Activated CD4-positive, alpha-beta T cell treated with anti-CD3 and anti-CD28 coated beads for 48 hours (primary cell): ENCODE measurements at regions not wholly inside any gene's neighbourhood (a gene's known extent, or its start where the extent isn't known, plus 50 kb on each side); places are given as distances from the start of the nearest gene placed in this dataset.
"Not testable (repeated sequence)": the region's sequence is repeated elsewhere in the genome, so short reads cannot be mapped to it uniquely, and the experiment has no call there.

ENCODE experiments used
- DNase-seq: peaks from one replicate; pipeline ENCODE4 v3.0.0-alpha.2; 2020

GRCh38 chr4:120290553-120290952 is 223.9 kb upstream of the MAD2L1 start:
- no peak for DNase-seq

DNA sequence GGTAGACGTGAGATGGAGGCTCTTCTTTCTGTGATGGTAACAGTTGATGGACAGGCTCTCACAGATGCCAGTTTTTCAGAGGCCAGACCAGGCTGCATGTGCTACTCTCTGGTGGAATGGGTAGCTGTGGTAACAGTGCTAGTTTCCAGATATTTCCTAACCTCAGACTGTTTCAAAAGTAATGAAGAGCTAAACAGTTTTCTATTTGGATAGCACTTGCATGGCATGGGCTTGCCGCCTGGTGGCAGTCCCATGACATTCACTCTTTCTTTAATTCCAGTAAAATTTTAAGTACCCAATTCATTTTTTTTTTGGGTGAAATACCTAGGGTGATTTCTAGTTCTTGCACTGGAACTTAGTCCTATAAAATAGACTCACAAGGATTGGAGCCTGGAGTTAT is 220.2 kb upstream of the MAD2L1 start:
- no peak for DNase-seq

- no peak for DNase-seq
These were observed 214.9 kb upstream of the MAD2L1 start for GRCh38 chr4:120281581-120281980.

GRCh38 chr4:120277391-120277790 is 210.7 kb upstream of the MAD2L1 start:
- no peak for DNase-seq

DNA sequence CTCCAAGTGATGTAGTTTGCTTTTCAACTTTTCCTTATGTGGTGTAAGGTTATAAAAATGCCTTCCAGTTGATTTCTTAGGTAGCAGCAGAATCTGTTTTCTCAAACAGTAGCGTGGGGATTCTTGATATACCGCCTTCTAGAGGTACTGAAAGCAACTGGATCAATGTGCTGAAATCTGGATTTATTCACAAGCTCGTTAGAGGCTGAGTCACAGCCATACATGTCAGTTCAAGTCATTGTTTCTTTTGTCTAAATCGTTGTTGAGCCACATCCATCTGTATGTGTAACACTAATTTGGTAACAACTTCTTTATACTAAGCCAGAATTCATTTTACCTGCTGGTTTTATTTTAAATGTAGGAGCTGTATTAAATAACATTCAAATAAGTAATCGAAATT is 200.0 kb upstream of the MAD2L1 start:
- DNase-seq, result no peak

DNA sequence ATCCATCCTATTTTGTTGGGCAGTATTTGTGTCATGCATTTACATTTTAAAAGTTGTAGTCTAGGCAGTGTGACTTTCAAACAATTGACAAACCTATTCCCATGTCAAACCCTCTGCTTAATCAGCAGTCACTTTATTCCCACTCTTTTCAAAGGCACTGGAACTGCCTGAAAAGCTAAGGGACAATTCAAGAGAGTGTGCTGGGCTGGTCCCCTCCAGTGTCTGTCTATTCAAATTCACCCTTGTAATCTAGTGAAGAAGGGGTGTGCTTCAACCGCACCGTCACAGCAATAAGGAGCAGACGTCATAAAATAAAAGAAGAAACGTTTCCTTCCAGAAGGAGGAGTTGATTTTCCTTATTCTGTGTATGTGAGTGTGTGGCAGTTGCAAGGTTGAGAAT is 197.0 kb upstream of the MAD2L1 start:
- no peak for DNase-seq

DNA sequence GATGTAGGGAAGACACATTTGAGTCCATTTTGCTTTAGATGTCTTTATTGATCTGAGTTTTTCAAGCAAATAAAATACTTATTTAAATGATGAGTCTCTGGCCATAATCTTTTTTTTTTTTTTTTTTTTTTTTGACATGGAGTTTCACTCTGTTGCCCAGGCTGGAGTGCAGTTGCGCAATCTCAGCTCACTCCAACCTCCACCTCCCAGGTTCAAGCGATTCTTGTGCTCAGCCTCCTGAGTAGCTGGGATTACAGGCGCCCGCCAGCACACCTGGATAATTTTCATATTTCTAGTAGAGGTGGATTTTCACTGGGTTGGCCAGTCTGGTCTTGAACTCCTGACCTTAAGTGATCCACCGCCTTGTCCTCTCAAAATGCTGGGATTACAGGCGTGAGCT is 194.5 kb upstream of the MAD2L1 start:
- DNase-seq, result no peak

DNA sequence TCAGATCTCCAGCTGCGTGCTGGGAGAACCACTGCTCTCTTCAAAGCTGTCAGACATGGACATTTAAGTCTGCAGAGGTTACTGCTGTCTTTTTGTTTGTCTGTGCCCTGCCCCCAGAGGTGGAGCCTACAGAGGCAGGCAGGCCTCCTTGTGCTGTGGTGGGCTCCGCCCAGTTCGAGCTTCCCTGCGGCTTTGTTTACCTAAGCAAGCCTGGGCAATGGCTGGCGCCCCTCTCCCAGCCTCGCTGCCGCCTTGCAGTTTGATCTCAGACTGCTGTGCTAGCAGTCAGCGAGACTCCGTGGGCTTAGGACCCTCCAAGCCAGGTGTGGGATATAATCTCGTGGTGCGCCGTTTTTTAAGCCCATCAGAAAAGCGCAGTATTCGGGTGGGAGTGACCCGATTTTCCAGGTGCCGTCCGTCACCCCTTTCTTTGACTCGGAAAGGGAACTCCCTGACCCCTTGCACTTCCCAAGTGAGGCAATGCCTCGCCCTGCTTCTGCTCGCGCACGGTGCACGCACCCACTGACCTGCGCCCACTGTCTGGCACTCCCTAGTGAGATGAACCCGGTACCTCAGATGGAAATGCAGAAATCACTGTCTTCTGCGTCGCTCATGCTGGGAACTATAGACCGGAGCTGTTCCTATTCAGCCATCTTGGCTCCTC is 189.6 kb upstream of the MAD2L1 start:
- not testable (repeated sequence) for DNase-seq

DNA sequence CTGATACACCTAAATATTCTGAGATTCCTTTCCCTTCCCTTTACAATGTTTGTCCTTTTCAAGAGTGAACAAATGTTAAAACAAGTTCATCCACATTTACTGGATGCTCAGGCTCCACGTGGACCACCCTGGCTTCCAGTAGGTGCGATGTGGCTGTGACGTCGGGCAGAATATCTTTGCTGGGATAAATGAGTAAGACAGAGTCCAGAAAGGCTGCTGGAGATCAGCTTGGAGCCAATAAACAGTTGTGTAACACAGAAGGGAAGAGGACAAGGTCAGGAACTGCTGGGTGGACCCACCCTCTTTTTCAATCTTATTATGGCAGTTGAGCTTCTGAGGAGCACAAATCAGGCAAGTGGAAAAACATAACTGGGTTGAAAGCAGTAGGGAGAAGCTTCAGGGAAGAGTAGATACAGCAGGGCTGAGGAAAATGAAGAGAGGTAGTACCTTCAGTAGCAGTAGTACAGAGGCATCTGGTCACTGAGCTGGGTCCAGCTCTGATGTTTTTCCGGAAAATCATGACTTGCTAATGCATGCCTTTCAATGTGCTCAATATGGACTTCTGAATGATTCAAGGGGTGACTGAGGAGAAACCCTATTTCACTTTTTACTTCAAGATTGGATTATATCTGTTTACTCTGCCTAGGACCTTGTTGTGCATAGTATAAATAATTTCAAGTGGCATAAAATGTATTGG is 171.8 kb upstream of the MAD2L1 start:
- no peak for DNase-seq

DNA sequence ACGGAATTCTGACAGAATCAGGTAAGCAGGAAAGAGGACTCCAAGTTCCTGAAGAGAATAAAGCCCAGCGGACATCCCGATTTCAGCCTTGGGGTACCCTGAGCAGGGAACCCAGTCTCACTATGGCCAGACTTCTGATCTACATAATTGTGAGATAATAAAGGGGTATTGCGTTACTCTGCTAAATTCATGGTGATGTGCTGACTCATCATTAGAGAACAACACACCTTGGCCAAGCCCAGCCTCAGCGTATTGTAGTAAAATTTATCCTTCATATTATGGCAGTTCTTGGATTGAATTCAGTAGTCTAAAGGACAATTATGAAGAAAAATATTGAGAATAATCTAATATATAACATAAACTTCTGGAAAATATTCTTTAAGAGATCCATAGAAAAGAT is 170.2 kb upstream of the MAD2L1 start:
- DNase-seq, result no peak

GRCh38 chr4:120232050-120232449 is 165.4 kb upstream of the MAD2L1 start:
- no peak for DNase-seq

- no peak for DNase-seq
These were observed 161.4 kb upstream of the MAD2L1 start for GRCh38 chr4:120228086-120228485.

- DNase-seq, result no peak
These were observed 160.9 kb upstream of the MAD2L1 start for GRCh38 chr4:120227554-120227953.

DNA sequence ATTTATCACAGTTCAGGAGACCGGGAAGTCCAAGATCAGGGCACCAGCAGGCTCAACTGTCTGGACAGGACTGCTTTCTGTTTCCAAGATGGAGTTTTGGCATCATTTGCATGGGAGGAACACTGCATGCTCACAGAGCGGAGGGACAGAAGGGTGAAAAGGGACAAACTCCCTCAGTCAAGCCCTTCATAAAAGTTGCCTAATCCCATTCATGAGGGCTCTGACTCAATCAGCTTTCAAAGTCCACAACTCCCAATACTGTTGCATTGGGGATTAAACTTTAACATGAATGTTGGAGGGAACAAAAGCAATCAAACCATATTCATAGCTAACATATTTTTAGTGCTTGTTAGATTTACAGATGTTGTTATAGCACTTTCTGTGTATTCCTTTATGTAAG is 158.9 kb upstream of the MAD2L1 start:
- DNase-seq, result no peak

- no peak for DNase-seq
These were observed 152.3 kb upstream of the MAD2L1 start for GRCh38 chr4:120218981-120219380.

GRCh38 chr4:120215350-120215749 is 148.7 kb upstream of the MAD2L1 start:
- no peak for DNase-seq

DNA sequence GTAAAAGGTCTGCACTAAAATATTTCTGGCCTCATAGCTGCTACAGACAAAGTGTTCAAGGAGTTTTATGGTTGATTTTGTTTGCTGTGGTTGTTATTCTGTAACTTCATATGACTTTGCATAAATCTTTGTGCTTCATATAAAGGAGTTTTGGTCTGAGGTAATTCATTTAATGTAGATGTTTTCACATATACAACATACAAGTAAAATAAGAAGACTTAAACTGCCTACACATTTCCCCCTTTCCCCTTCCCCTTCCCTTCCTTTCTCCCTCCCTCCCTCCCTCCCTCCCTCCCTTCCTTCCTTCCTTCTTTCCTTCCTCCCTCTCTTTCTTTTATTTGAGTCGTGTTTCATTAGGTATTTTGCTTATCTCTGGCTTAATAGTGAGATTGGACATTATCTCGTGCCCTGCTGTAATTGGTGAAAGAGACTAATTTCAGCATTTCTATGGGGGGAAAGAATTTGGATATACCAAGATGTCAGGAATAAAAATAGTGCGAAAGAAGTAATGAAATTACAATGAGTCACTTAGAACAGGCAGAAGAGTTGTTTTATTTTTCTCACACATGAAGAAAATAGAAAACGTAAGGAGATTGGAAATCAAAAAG is 144.9 kb upstream of the MAD2L1 start:
- no peak for DNase-seq

- no peak for DNase-seq
These were observed 143.1 kb upstream of the MAD2L1 start for GRCh38 chr4:120209706-120210105.

DNA sequence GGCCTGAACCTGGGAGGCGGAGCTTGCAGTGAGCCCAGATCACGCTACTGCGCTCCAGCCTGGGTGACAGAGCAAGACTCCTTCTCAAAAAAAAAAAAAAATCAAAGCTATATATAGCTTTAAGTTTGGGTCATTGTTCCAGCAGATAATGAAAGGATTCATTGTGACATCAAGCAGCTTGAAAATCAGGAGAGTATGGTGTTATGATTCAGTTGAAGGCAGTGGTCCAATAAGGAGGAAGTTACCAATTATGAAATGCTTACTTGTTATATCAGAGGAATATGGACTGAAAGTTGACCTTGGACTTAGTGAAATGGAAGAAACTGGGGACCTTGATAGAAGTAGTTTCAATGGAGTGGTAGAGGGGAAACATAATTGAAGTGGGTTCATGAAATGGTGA is 140.4 kb upstream of the MAD2L1 start:
- no peak for DNase-seq

GRCh38 chr4:120202222-120202621 is 135.6 kb upstream of the MAD2L1 start:
- no peak for DNase-seq

GRCh38 chr4:120200573-120201110 is 134.0 kb upstream of the MAD2L1 start:
- not testable (repeated sequence) for DNase-seq

GRCh38 chr4:120198411-120198810 is 131.8 kb upstream of the MAD2L1 start:
- no peak for DNase-seq

DNA sequence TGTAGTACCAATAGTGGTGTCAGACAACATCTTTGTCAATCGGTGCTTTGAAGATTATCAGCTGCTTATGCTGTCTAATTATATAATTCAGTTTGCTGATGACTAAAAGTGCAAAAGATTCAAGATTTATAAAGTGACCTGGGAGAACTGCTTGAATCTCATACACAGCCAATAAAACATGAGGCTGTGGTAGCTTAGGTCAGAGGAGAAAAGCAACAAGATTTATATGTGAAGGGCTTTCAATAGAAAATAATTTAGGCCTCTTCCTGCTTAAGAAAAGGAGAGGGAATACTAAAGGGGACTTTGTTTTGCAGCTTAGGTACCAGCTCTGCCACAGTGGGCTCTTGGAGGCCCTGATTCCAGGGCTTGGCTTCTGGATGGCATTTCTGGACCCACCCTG is 111.0 kb upstream of the MAD2L1 start:
- no peak for DNase-seq

GRCh38 chr4:120175272-120175671 is 108.6 kb upstream of the MAD2L1 start:
- DNase-seq, result no peak
